KMS-11 (cell line): ENCODE measurements at regions not wholly inside any gene's neighbourhood (a gene's known extent, or its start where the extent isn't known, plus 50 kb on each side); places are given as distances from the start of the nearest gene placed in this dataset.

Experiments
- H2AFZ ChIP-seq: fragments of 200-600 bp; sonication (generic); 2 replicates; pipeline ENCODE4 v1.6.1; 2016; ENCODE audit warnings: antibody characterized with exemption, mixed run types, low read depth
- H3K27ac ChIP-seq: fragments of 200-600 bp; sonication (generic); 2 replicates; pipeline ENCODE4 v1.6.1; 2016; ENCODE audit warnings: mild to moderate bottlenecking, mixed run types
- H3K27me3 ChIP-seq: fragments of 200-600 bp; sonication (generic); 2 replicates; pipeline ENCODE4 v1.6.1; 2017; ENCODE audit warnings: mild to moderate bottlenecking, low read depth, mixed run types, moderate library complexity; ENCODE audit not compliant: insufficient read depth
- H3K36me3 ChIP-seq: fragments of 200-600 bp; sonication (generic); 2 replicates; pipeline ENCODE4 v1.6.1; 2017; ENCODE audit warnings: mild to moderate bottlenecking, mixed run types; ENCODE audit not compliant: insufficient read depth
- H3K4me1 ChIP-seq: fragments of 200-600 bp; sonication (generic); 2 replicates; pipeline ENCODE4 v1.6.1; 2016; ENCODE audit warnings: mild to moderate bottlenecking, low read depth, mixed run types; ENCODE audit not compliant: poor library complexity, severe bottlenecking
- H3K4me2 ChIP-seq: fragments of 200-600 bp; sonication (generic); 2 replicates; pipeline ENCODE4 v1.7.0; 2016; ENCODE audit warnings: mild to moderate bottlenecking, mixed run types
- H3K4me3 ChIP-seq: fragments of 200-600 bp; sonication (generic); IDR thresholded peaks from 2 replicates; pipeline ENCODE4 v1.6.1; 2017; ENCODE audit warnings: low read depth, low read length, mixed read lengths; ENCODE audit not compliant: insufficient read depth
- H3K79me2 ChIP-seq: fragments of 200-600 bp; sonication (generic); 2 replicates; pipeline ENCODE4 v1.6.1; 2016; ENCODE audit warnings: low read depth, mixed run types; ENCODE audit not compliant: insufficient read depth
- H3K9ac ChIP-seq: fragments of 200-600 bp; sonication (generic); 2 replicates; pipeline ENCODE4 v1.6.1; 2016; ENCODE audit warnings: mild to moderate bottlenecking, mixed run types
- H4K20me1 ChIP-seq: fragments of 200-600 bp; sonication (generic); 2 replicates; pipeline ENCODE4 v1.6.1; 2016; ENCODE audit warnings: mild to moderate bottlenecking, mixed run types; ENCODE audit not compliant: insufficient read depth
- TF ChIP-seq, protein P1 (sequence below): fragments of 200-600 bp; sonication (generic); conservative IDR thresholded peaks from 2 replicates; pipeline ENCODE4 v1.6.1; 2017; ENCODE audit warnings: low read depth, mild to moderate bottlenecking, antibody characterized with exemption, low read length, moderate library complexity, mixed read lengths

DNA sequence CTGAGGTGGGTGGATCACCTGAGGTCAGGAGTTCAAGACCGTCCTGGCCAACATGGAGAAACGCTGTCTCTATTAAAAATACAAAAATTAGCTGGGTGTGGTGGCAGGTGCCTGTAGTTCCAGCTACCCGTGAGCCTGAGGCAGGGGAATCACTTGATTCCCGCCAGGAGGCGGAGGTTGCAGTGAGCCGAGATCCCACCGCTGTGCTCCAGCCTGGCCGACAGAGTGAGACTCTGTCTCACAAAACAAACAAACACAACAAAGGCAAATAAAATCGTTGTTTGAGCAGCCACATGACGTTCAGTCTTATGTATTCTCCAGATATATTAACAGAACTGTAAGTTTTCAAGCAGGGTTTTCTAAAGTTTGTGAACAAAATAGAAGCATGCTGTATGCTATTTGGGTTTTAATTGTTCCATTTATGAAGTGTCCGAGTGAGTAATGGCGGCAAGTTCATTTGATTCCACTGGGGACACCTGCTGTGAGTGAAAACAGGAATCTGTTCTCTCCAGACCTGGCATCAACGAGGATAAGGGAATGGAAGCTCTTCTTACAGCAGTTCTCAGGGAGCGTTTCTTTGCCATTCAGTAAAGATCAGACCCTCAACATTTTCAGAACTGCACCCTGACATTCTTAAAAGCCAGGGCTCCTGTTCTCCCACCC is 122.5 kb upstream of the PITRM1 start:
- no peaks in the 10 kb centered on the region for H3K36me3 ChIP-seq
- no peaks in the 10 kb centered on the region for H3K4me1 ChIP-seq
- no peak overlapping the region for H3K27ac ChIP-seq
- H3K4me3 ChIP-seq: no peak overlapping the region
- H3K27me3 ChIP-seq: no peaks in the 10 kb centered on the region
- no peak overlapping the region for H3K4me2 ChIP-seq
- H3K79me2 ChIP-seq: no peaks in the 10 kb centered on the region
- H4K20me1 ChIP-seq: no peaks in the 10 kb centered on the region
- TF ChIP-seq, protein P1, sequence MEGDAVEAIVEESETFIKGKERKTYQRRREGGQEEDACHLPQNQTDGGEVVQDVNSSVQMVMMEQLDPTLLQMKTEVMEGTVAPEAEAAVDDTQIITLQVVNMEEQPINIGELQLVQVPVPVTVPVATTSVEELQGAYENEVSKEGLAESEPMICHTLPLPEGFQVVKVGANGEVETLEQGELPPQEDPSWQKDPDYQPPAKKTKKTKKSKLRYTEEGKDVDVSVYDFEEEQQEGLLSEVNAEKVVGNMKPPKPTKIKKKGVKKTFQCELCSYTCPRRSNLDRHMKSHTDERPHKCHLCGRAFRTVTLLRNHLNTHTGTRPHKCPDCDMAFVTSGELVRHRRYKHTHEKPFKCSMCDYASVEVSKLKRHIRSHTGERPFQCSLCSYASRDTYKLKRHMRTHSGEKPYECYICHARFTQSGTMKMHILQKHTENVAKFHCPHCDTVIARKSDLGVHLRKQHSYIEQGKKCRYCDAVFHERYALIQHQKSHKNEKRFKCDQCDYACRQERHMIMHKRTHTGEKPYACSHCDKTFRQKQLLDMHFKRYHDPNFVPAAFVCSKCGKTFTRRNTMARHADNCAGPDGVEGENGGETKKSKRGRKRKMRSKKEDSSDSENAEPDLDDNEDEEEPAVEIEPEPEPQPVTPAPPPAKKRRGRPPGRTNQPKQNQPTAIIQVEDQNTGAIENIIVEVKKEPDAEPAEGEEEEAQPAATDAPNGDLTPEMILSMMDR: no peak
- no peak overlapping the region for H2AFZ ChIP-seq
- no peak overlapping the region for H3K9ac ChIP-seq

DNA sequence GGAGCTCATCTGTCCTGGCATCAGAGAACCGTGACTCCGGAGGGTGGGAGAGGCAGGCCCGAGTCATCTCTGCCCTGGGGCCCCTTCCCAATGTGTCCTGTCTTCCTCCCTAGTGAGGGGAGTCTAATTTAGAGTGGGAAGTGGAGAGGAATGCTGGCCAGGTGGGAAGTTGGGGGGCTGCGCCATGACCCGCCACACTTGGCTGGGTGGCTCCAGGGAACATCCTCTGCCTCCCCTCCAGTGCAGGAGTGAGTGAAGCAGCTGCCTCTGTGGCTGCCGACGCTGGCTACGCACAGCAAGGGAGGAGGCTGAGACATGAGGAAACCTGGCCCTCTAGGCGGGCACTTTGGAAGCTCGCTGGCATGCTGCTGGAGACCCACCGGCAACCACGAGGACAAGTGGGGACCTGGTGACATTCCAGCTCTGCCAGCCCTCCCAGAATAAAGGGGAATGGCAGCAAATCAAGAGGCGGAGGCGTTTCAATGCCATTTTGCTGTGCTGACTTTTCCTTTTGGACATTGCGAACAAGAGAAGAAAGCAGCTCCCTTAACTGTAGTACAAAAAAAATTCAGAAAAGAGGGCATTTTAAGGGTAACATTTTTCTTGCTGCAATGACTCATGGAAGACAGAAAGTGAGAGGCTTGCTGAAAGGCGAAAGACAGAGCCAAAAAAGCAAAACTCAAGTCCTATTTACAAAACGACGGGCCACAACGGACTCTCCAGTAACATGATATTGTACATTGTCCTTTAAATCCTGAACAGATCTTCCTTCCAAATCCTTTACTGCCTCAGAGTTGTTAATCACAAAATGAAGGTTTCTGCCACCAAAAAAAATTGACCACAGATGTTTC is 121.2 kb upstream of the PITRM1 start:
- H3K4me2 ChIP-seq: no peak overlapping the region
- H4K20me1 ChIP-seq: no peaks in the 10 kb centered on the region
- no peaks in the 10 kb centered on the region for H3K79me2 ChIP-seq
- H3K27me3 ChIP-seq: no peaks in the 10 kb centered on the region
- H3K4me1 ChIP-seq: no peaks in the 10 kb centered on the region
- H3K4me3 ChIP-seq: no peak overlapping the region
- TF ChIP-seq, protein P1: no peak
- no peaks in the 10 kb centered on the region for H3K36me3 ChIP-seq
- no peak overlapping the region for H3K27ac ChIP-seq
- no peak overlapping the region for H3K9ac ChIP-seq
- H2AFZ ChIP-seq: no peak overlapping the region

DNA sequence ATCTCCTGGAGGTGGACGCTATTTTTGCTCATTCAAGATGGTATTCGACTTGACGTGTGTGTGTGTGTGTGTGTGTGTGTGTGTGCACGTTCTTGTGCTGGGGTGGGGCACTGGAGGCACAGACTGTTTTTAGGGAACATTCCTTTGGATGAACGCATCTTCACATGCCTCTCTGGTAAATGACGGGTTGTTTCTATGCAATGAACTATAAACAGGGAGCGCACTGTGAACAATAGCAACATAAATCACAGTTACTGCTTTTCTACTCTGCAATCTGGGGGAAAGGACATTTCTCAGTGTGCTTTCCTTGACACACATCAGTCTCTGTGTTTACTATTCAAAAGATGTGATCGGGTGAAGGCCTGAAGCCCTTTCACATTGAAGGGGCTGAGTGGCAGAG is 120.1 kb upstream of the PITRM1 start:
- H3K36me3 ChIP-seq: no peaks in the 10 kb centered on the region
- no peaks in the 10 kb centered on the region for H3K4me1 ChIP-seq
- H3K27me3 ChIP-seq: no peaks in the 10 kb centered on the region
- no peak overlapping the region for H3K4me3 ChIP-seq
- TF ChIP-seq, protein P1: no peak
- H2AFZ ChIP-seq: no peak overlapping the region
- no peaks in the 10 kb centered on the region for H4K20me1 ChIP-seq
- no peak overlapping the region for H3K27ac ChIP-seq
- H3K79me2 ChIP-seq: no peaks in the 10 kb centered on the region
- H3K9ac ChIP-seq: no peak overlapping the region
- H3K4me2 ChIP-seq: no peak overlapping the region

DNA sequence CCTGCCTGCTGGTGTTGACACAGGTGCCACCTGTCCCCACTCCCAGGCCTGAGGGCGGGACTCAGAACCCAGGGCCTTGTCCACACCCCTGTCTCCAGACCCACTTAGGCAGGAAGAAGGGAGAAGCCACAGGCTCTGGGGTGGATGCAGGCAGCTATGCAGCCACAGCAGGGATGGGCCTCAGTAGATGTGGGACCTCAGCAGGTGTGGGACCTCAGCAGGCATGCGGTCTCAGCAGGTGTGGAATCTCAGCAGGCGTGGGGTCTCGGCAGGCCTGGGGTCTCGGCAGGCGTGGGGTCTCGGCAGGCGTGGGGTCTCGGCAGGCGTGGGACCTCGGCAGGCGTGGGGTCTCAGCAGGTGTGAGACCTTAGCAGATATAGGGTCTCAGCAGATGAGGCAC is 118.0 kb upstream of the PITRM1 start:
- H3K27me3 ChIP-seq: no peaks in the 10 kb centered on the region
- no peaks in the 10 kb centered on the region for H3K4me1 ChIP-seq
- TF ChIP-seq, protein P1: no peak
- no peak overlapping the region for H3K9ac ChIP-seq
- H3K79me2 ChIP-seq: no peaks in the 10 kb centered on the region
- no peak overlapping the region for H3K4me2 ChIP-seq
- H3K36me3 ChIP-seq: no peaks in the 10 kb centered on the region
- H4K20me1 ChIP-seq: no peaks in the 10 kb centered on the region
- no peak overlapping the region for H3K27ac ChIP-seq
- H3K4me3 ChIP-seq: no peak overlapping the region
- no peak overlapping the region for H2AFZ ChIP-seq
